DMS79 treated with DMSO at 0.1 percent for 48 hours (cell line): ENCODE measurements at regions not wholly inside any gene's neighbourhood (a gene's known extent, or its start where the extent isn't known, plus 50 kb on each side); places are given as distances from the start of the nearest gene placed in this dataset.
A peak's percentile ranks its signal among the peaks of the same experiment; 100 is the strongest.
"Not testable (repeated sequence)": the region's sequence is repeated elsewhere in the genome, so short reads cannot be mapped to it uniquely, and the experiment has no call there.

Experiments
- DNase-seq: peaks from one replicate; lab custom pipeline; 2025; lab: John Stamatoyannopoulos, UW

- not testable (repeated sequence) for DNase-seq
These were observed 182.3 kb upstream of the DAAM1 start for GRCh38 chr14:59006179-59006578.

GRCh38 chr14:59009967-59010366 lies 178.5 kb upstream of the DAAM1 start:
- DNase-seq, result no peak

GRCh38 chr14:59013672-59014298 lies 174.7 kb upstream of the DAAM1 start:
- DNase-seq, result no peak

GRCh38 chr14:59015482-59015881 lies 173.0 kb upstream of the DAAM1 start:
- no peak for DNase-seq

- no peak for DNase-seq
These were observed 171.0 kb upstream of the DAAM1 start for GRCh38 chr14:59017285-59017965.

- no peak for DNase-seq
These were observed 170.0 kb upstream of the DAAM1 start for GRCh38 chr14:59018460-59018859.

- no peak for DNase-seq
These were observed 169.5 kb upstream of the DAAM1 start for GRCh38 chr14:59018978-59019377.

GRCh38 chr14:59020382-59020781 lies 168.1 kb upstream of the DAAM1 start:
- no peak for DNase-seq

GRCh38 chr14:59022144-59022543 lies 166.3 kb upstream of the DAAM1 start:
- no peak for DNase-seq

- DNase-seq, result no peak
These were observed 162.4 kb upstream of the DAAM1 start for GRCh38 chr14:59026081-59026480.

- DNase-seq, result not testable (repeated sequence)
These were observed 161.8 kb upstream of the DAAM1 start for GRCh38 chr14:59026640-59027039.

- DNase-seq, result peak; percentile 100
These were observed 159.8 kb upstream of the DAAM1 start for GRCh38 chr14:59028476-59029202.

- DNase-seq, result no peak
These were observed 155.6 kb upstream of the DAAM1 start for GRCh38 chr14:59032826-59033225.

GRCh38 chr14:59036134-59036533 lies 152.3 kb upstream of the DAAM1 start:
- no peak for DNase-seq

- DNase-seq, result no peak
These were observed 151.4 kb upstream of the DAAM1 start for GRCh38 chr14:59037086-59037485.

GRCh38 chr14:59037620-59038019 lies 150.8 kb upstream of the DAAM1 start:
- no peak for DNase-seq

GRCh38 chr14:59038746-59039145 lies 149.7 kb upstream of the DAAM1 start:
- no peak for DNase-seq

GRCh38 chr14:59041308-59041707 lies 147.2 kb upstream of the DAAM1 start:
- DNase-seq, result no peak

- DNase-seq, result no peak
These were observed 143.8 kb upstream of the DAAM1 start for GRCh38 chr14:59044707-59045106.

- DNase-seq, result no peak
These were observed 141.7 kb upstream of the DAAM1 start for GRCh38 chr14:59046746-59047145.

- no peak for DNase-seq
These were observed 133.5 kb upstream of the DAAM1 start for GRCh38 chr14:59055006-59055405.

GRCh38 chr14:59055439-59056045 lies 132.9 kb upstream of the DAAM1 start:
- peak; percentile 63 for DNase-seq

GRCh38 chr14:59057551-59057950 lies 130.9 kb upstream of the DAAM1 start:
- DNase-seq, result no peak
